ENCODE measurements at regions not wholly inside any gene's neighbourhood (a gene's known extent, or its start where the extent isn't known, plus 50 kb on each side); places are given as distances from the start of the nearest gene placed in this dataset.
"Not testable (repeated sequence)": the region's sequence is repeated elsewhere in the genome, so short reads cannot be mapped to it uniquely, and the experiment has no call there.

DNA sequence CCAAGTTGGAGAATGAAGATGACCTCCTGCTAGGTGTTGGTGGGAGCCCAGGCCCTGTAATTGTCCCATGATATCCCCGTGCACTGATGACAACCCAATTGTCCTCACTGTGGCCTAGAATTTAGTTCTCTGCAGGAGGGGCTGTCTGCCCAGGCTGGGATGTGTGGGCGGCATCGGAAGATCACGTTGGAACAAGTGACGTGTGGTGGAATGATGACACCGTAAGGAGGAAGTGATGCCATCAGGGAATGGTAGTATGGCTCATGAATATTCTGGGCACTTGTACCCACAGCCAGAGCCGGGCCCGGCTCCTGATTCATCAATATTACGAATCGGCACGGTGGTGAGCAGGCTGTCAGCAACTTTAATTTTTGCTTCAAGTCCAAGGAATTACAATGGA lies 111.6 kb downstream of the MIAT start:
- Histone ChIP-seq H3K9ac (ENCODE audit: insufficient read depth in 1 of 2, low read length in 2 of 2) (no peak overlapping the region), H3K27me3 (ENCODE audit: control insufficient read depth in 3 of 3, insufficient read depth in 3 of 3, low read length in 2 of 3) (no peaks in the 10 kb centered on the region), H3K36me3 (ENCODE audit: control insufficient read depth in 4 of 4, insufficient read depth in 4 of 4, low read length in 4 of 4) (peaks cover 0 to 2% (median 0%) of the 10 kb centered on the region in 4 donors), H3K4me3 (no peak overlapping the region), H3K4me1 (ENCODE audit: control insufficient read depth in 5 of 5, insufficient read depth in 5 of 5, low read length in 5 of 5) (peaks cover 0 to 3% (median 0%) of the 10 kb centered on the region in 5 donors), H3K9me3 (ENCODE audit: control insufficient read depth in 4 of 4, insufficient read depth in 3 of 4, low read length in 3 of 4) (no peaks in the 10 kb centered on the region), H3K27ac (ENCODE audit: low read depth in 1 of 2, low read length in 1 of 2) (no peak overlapping the region)
- DNase-seq (no peak), ATAC-seq (ENCODE audit: insufficient read depth, low FRiP score) (no peak)
- 84 to 89% methylated on average over 11 of the region's 11 CpGs for WGBS, 2 donors
- TF ChIP-seq, protein P1, sequence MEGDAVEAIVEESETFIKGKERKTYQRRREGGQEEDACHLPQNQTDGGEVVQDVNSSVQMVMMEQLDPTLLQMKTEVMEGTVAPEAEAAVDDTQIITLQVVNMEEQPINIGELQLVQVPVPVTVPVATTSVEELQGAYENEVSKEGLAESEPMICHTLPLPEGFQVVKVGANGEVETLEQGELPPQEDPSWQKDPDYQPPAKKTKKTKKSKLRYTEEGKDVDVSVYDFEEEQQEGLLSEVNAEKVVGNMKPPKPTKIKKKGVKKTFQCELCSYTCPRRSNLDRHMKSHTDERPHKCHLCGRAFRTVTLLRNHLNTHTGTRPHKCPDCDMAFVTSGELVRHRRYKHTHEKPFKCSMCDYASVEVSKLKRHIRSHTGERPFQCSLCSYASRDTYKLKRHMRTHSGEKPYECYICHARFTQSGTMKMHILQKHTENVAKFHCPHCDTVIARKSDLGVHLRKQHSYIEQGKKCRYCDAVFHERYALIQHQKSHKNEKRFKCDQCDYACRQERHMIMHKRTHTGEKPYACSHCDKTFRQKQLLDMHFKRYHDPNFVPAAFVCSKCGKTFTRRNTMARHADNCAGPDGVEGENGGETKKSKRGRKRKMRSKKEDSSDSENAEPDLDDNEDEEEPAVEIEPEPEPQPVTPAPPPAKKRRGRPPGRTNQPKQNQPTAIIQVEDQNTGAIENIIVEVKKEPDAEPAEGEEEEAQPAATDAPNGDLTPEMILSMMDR (IDR thresholded peaks at IDR 0.05; ENCODE audit: control extremely low read depth, extremely low read depth), result no peak

DNA sequence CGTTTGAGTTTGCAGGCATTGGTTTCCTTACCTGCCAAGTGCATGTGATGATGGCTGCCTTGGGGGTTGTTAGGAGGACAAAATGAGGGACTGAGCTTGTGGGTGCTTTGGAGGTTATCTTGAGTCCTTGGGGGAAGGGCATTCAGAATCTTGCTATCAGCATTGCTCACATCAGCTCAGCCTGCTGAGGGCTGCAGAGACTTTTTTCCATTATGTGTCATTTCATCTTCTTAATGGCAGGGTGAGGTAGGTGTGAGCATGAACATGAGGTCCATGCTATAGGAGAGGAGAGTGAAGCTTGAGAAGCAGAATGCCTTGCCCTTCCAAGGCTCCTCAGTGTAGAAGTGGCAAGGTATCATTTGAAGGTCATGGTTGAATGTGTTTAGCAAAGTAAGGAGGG lies 112.3 kb downstream of the MIAT start:
- peaks cover 0 to 5% (median 1%) of the 10 kb centered on the region in 4 donors for H3K36me3 ChIP-seq (ENCODE audit: control insufficient read depth in 4 of 4, insufficient read depth in 4 of 4, low read length in 4 of 4)
- no peaks in the 10 kb centered on the region for H3K9me3 ChIP-seq (ENCODE audit: control insufficient read depth in 4 of 4, insufficient read depth in 3 of 4, low read length in 3 of 4)
- H3K4me3 ChIP-seq, result no peak overlapping the region
- DNase-seq (no peak), ATAC-seq (ENCODE audit: insufficient read depth, low FRiP score) (no peak)
- no peak overlapping the region for H3K27ac ChIP-seq (ENCODE audit: low read depth in 1 of 2, low read length in 1 of 2)
- no peak overlapping the region for H3K9ac ChIP-seq (ENCODE audit: insufficient read depth in 1 of 2, low read length in 2 of 2)
- H3K27me3 ChIP-seq (ENCODE audit: control insufficient read depth in 3 of 3, insufficient read depth in 3 of 3, low read length in 2 of 3), result no peaks in the 10 kb centered on the region
- TF ChIP-seq, protein P1 (IDR thresholded peaks at IDR 0.05; ENCODE audit: control extremely low read depth, extremely low read depth), result no peak
- 82 to 83% methylated on average over 1 of the region's 1 CpG for WGBS, 2 donors
- no peaks in the 10 kb centered on the region for H3K4me1 ChIP-seq (ENCODE audit: control insufficient read depth in 5 of 5, insufficient read depth in 5 of 5, low read length in 5 of 5)

DNA sequence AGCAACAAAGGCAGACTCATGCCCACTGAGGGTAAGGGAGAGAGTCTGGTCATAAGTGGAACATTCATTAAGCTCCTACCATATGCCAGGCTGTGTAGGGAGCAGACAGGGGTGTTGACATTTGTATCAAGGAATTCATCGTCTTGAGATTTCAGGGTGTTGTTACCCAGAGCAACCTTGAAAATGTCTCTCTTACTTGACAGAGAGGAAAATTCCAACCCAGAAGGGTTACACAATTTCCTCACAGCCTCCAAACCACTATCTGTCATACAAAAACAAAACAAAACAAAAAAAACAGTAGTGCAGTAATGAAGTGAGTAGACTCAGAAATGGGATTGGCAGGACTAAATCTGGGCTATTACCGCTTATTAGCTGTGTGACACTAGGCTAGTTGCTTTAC lies 113.2 kb downstream of the MIAT start:
- Histone ChIP-seq H3K36me3 (ENCODE audit: control insufficient read depth in 4 of 4, insufficient read depth in 4 of 4, low read length in 4 of 4) (peaks cover 0 to 5% (median 1%) of the 10 kb centered on the region in 4 donors), H3K27ac (ENCODE audit: low read depth in 1 of 2, low read length in 1 of 2) (no peak overlapping the region), H3K4me3 (no peak overlapping the region), H3K4me1 (ENCODE audit: control insufficient read depth in 5 of 5, insufficient read depth in 5 of 5, low read length in 5 of 5) (no peaks in the 10 kb centered on the region), H3K9me3 (ENCODE audit: control insufficient read depth in 4 of 4, insufficient read depth in 3 of 4, low read length in 3 of 4) (peaks cover 0 to 2% (median under 1%) of the 10 kb centered on the region in 4 donors), H3K27me3 (ENCODE audit: control insufficient read depth in 3 of 3, insufficient read depth in 3 of 3, low read length in 2 of 3) (no peaks in the 10 kb centered on the region), H3K9ac (ENCODE audit: insufficient read depth in 1 of 2, low read length in 2 of 2) (no peak overlapping the region)
- DNase-seq (no peak), ATAC-seq (ENCODE audit: insufficient read depth, low FRiP score) (no peak)
- TF ChIP-seq, protein P1 (IDR thresholded peaks at IDR 0.05; ENCODE audit: control extremely low read depth, extremely low read depth), result no peak
- WGBS, 2 donors, result 52 to 72% methylated on average over 2 of the region's 2 CpGs

DNA sequence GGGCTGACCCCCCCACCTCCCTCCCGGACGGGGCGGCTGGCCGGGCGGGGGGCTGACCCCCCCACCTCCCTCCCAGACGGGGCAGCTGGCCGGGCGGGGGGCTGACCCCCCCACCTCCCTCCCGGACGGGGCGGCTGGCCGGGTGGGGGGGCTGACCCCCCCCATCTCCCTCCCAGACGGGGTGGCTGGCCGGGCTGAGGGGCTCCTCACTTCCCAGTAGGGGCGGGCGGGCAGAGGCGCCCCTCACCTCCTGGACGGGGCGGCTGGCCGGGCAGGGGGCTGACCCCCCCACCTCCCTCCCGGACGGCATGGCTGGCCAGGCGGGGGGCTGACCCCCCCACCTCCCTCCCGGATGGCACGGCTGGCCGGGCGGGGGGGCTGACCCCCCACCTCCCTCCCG lies 115.7 kb downstream of the MIAT start:
- H3K4me3 ChIP-seq; H3K27ac ChIP-seq (ENCODE audit: low read depth in 1 of 2, low read length in 1 of 2); H3K27me3 ChIP-seq (ENCODE audit: control insufficient read depth in 3 of 3, insufficient read depth in 3 of 3, low read length in 2 of 3); H3K9ac ChIP-seq (ENCODE audit: insufficient read depth in 1 of 2, low read length in 2 of 2); H3K36me3 ChIP-seq (ENCODE audit: control insufficient read depth in 4 of 4, insufficient read depth in 4 of 4, low read length in 4 of 4); H3K4me1 ChIP-seq (ENCODE audit: control insufficient read depth in 5 of 5, insufficient read depth in 5 of 5, low read length in 5 of 5); DNase-seq; H3K9me3 ChIP-seq (ENCODE audit: control insufficient read depth in 4 of 4, insufficient read depth in 3 of 4, low read length in 3 of 4); ATAC-seq (ENCODE audit: insufficient read depth, low FRiP score): not testable (repeated sequence)
- 96 to 100% methylated on average over 7 to 12 of the region's 28 CpGs for WGBS, 2 donors

All from lung (tissue), 11 donors.